Endothelial cell (in vitro differentiated cells): ENCODE measurements at regions not wholly inside any gene's neighbourhood (a gene's known extent, or its start where the extent isn't known, plus 50 kb on each side); places are given as distances from the start of the nearest gene placed in this dataset.

Experiments used
- DNase-seq: peaks from one replicate; pipeline ENCODE4 v3.0.0; 2021; ENCODE audit warnings: low spot score
- H3K27ac Mint-ChIP-seq: one replicate; pipeline ENCODE4 v1.8.0; 2021; ENCODE audit warnings: mixed read lengths, inconsistent platforms; ENCODE audit not compliant: unreplicated experiment
- H3K27me3 Mint-ChIP-seq: one replicate; pipeline ENCODE4 v1.8.0; 2021; ENCODE audit warnings: mild to moderate bottlenecking, moderate library complexity, mixed read lengths, inconsistent platforms; ENCODE audit not compliant: unreplicated experiment
- H3K36me3 Mint-ChIP-seq: one replicate; pipeline ENCODE4 v1.8.0; 2021; ENCODE audit warnings: mild to moderate bottlenecking, low read depth, mixed read lengths, inconsistent platforms; ENCODE audit not compliant: unreplicated experiment
- H3K4me1 Mint-ChIP-seq: one replicate; pipeline ENCODE4 v1.8.0; 2021; ENCODE audit warnings: mild to moderate bottlenecking, mixed read lengths, inconsistent platforms; ENCODE audit not compliant: unreplicated experiment
- H3K4me3 Mint-ChIP-seq: one replicate; pipeline ENCODE4 v1.8.0; 2021; ENCODE audit warnings: mild to moderate bottlenecking, mixed read lengths, inconsistent platforms; ENCODE audit not compliant: unreplicated experiment
- H3K9me3 Mint-ChIP-seq: one replicate; pipeline ENCODE4 v1.8.0; 2021; ENCODE audit warnings: mixed read lengths, inconsistent platforms; ENCODE audit not compliant: unreplicated experiment
- CTCF ChIP-seq: fragments of 200-600 bp; sonication (generic); IDR thresholded peaks from one replicate; pipeline ENCODE4 v1.5.0; 2021; ENCODE audit warnings: antibody characterized with exemption; ENCODE audit not compliant: unreplicated experiment

- Mint-ChIP-seq H3K27me3 (peaks cover 3% of the 10 kb centered on the region), H3K36me3 (no peaks in the 10 kb centered on the region), H3K4me3 (no peak overlapping the region), H3K27ac (no peak overlapping the region), H3K4me1 (peaks cover 5% of the 10 kb centered on the region), H3K9me3 (peaks cover 4% of the 10 kb centered on the region)
- no peak for DNase-seq
- no peak for TF ChIP-seq CTCF
Measured at GRCh38 chr6:1022719-1023118, 289.2 kb upstream of the FOXQ1 start.

- TF ChIP-seq CTCF, result no peak
- Mint-ChIP-seq H3K9me3 (peaks cover 4% of the 10 kb centered on the region), H3K27ac (no peak overlapping the region)
Measured at GRCh38 chr6:1020837-1021236, 291.1 kb upstream of the FOXQ1 start.

GRCh38 chr6:1020133-1020532, 291.8 kb upstream of the FOXQ1 start:
- Mint-ChIP-seq H3K27me3 (peaks cover 3% of the 10 kb centered on the region), H3K9me3 (peaks cover 4% of the 10 kb centered on the region), H3K27ac (no peak overlapping the region), H3K4me3 (no peak overlapping the region), H3K36me3 (no peaks in the 10 kb centered on the region), H3K4me1 (peaks cover 6% of the 10 kb centered on the region)
- no peak for DNase-seq
- no peak for TF ChIP-seq CTCF

More at GRCh38 chr6:1020837-1021236, 291.1 kb upstream of the FOXQ1 start:
- no peak for DNase-seq
- Mint-ChIP-seq H3K4me3 (no peak overlapping the region), H3K36me3 (no peaks in the 10 kb centered on the region), H3K4me1 (peaks cover 6% of the 10 kb centered on the region), H3K27me3 (peaks cover 3% of the 10 kb centered on the region)

GRCh38 chr6:1018041-1018440, 293.9 kb upstream of the FOXQ1 start:
- Mint-ChIP-seq H3K27me3 (peaks cover 3% of the 10 kb centered on the region), H3K9me3 (peaks cover 8% of the 10 kb centered on the region), H3K4me3 (no peak overlapping the region), H3K36me3 (no peaks in the 10 kb centered on the region), H3K27ac (no peak overlapping the region), H3K4me1 (peaks cover 6% of the 10 kb centered on the region)
- DNase-seq, result no peak
- TF ChIP-seq CTCF, result no peak

- no peak for TF ChIP-seq CTCF
- Mint-ChIP-seq H3K27ac (no peak overlapping the region), H3K36me3 (no peaks in the 10 kb centered on the region), H3K27me3 (peaks cover 7% of the 10 kb centered on the region), H3K9me3 (peaks cover 8% of the 10 kb centered on the region), H3K4me3 (no peak overlapping the region), H3K4me1 (peaks cover 6% of the 10 kb centered on the region)
- DNase-seq, result no peak
Measured at GRCh38 chr6:1016329-1017302, 295.3 kb upstream of the FOXQ1 start.
